GM19438 (cell line): ENCODE measurements at regions not wholly inside any gene's neighbourhood (a gene's known extent, or its start where the extent isn't known, plus 50 kb on each side); places are given as distances from the start of the nearest gene placed in this dataset.
"Not testable (repeated sequence)": the region's sequence is repeated elsewhere in the genome, so short reads cannot be mapped to it uniquely, and the experiment has no call there.

Experiments used
- ATAC-seq: cut with Tn5 transposase; IDR thresholded peaks from one replicate; pipeline ENCODE4 v1.9.1; 2021; ENCODE audit warnings: low read depth; ENCODE audit not compliant: unreplicated experiment

- no peak for ATAC-seq
Observed at GRCh38 chrX:10944136-10944885, 166.8 kb upstream of the HCCS start.

- no peak for ATAC-seq
Observed at GRCh38 chrX:10945498-10945897, 165.6 kb upstream of the HCCS start.

- ATAC-seq, result no peak
Observed at GRCh38 chrX:10949541-10949940, 161.6 kb upstream of the HCCS start.

GRCh38 chrX:10952619-10953018, 158.5 kb upstream of the HCCS start:
- no peak for ATAC-seq

GRCh38 chrX:10965174-10965798, 145.8 kb upstream of the HCCS start:
- ATAC-seq, result no peak

- no peak for ATAC-seq
Observed at GRCh38 chrX:10966057-10966456, 145.1 kb upstream of the HCCS start.

- ATAC-seq, result no peak
Observed at GRCh38 chrX:10971176-10971575, 140.0 kb upstream of the HCCS start.

- ATAC-seq, result no peak
Observed at GRCh38 chrX:10971759-10972158, 139.4 kb upstream of the HCCS start.

GRCh38 chrX:10972706-10973105, 138.4 kb upstream of the HCCS start:
- no peak for ATAC-seq

- ATAC-seq, result no peak
Observed at GRCh38 chrX:10974920-10975319, 136.2 kb upstream of the HCCS start.

GRCh38 chrX:10979956-10980355, 131.2 kb upstream of the HCCS start:
- ATAC-seq, result no peak

- ATAC-seq, result no peak
Observed at GRCh38 chrX:10981506-10981905, 129.6 kb upstream of the HCCS start.

GRCh38 chrX:10983526-10983925, 127.6 kb upstream of the HCCS start:
- ATAC-seq, result no peak

GRCh38 chrX:10984213-10984612, 126.9 kb upstream of the HCCS start:
- no peak for ATAC-seq

GRCh38 chrX:10986616-10987015, 124.5 kb upstream of the HCCS start:
- ATAC-seq, result no peak

- ATAC-seq, result no peak
Observed at GRCh38 chrX:10988653-10989052, 122.5 kb upstream of the HCCS start.

- no peak for ATAC-seq
Observed at GRCh38 chrX:10989386-10989785, 121.7 kb upstream of the HCCS start.

- ATAC-seq, result no peak
Observed at GRCh38 chrX:10990418-10990817, 120.7 kb upstream of the HCCS start.

- ATAC-seq, result no peak
Observed at GRCh38 chrX:10990976-10991375, 120.2 kb upstream of the HCCS start.

- no peak for ATAC-seq
Observed at GRCh38 chrX:10992110-10992509, 119.0 kb upstream of the HCCS start.

GRCh38 chrX:11007076-11007475, 104.1 kb upstream of the HCCS start:
- not testable (repeated sequence) for ATAC-seq

GRCh38 chrX:11010476-11010875, 100.7 kb upstream of the HCCS start:
- no peak for ATAC-seq
